PFSK-1 (cell line): ENCODE measurements at regions not wholly inside any gene's neighbourhood (a gene's known extent, or its start where the extent isn't known, plus 50 kb on each side); places are given as distances from the start of the nearest gene placed in this dataset.

ENCODE experiments used
- FOXP2 ChIP-seq: optimal IDR thresholded peaks from 2 replicates; pipeline ENCODE3; 2011; ENCODE audit warnings: borderline replicate concordance, control low read depth, inconsistent platforms; ENCODE audit not compliant: insufficient read depth; ENCODE audit errors: extremely low read length, extremely low read depth
- POLR2AphosphoS5 ChIP-seq: IDR thresholded peaks from 2 replicates; pipeline ENCODE4 v1.6.1; 2012; ENCODE audit warnings: low read depth, mild to moderate bottlenecking, control low read depth, low read length, moderate library complexity
- SIN3A ChIP-seq: IDR thresholded peaks from 2 replicates; pipeline ENCODE4 v1.6.1; 2012; ENCODE audit warnings: mild to moderate bottlenecking, low read length, moderate library complexity, borderline replicate concordance; ENCODE audit not compliant: insufficient read depth
- TAF1 ChIP-seq: IDR thresholded peaks from 2 replicates; pipeline ENCODE4 v1.6.1; 2012; ENCODE audit warnings: low read length, control low read depth, borderline replicate concordance; ENCODE audit not compliant: insufficient read depth
- TF ChIP-seq, protein P1 (sequence below), 2 experiments: IDR thresholded peaks; 2 replicates each; pipeline versions ENCODE4 v1.6.1 to v1.8.0; 2011 to 2012; ENCODE audit warnings: low read depth in 2 of 2, low read length in 2 of 2, control low read depth in 1 of 2, inconsistent platforms in 1 of 2, mild to moderate bottlenecking in 1 of 2, moderate library complexity in 1 of 2; ENCODE audit not compliant: insufficient read depth in 1 of 2

DNA sequence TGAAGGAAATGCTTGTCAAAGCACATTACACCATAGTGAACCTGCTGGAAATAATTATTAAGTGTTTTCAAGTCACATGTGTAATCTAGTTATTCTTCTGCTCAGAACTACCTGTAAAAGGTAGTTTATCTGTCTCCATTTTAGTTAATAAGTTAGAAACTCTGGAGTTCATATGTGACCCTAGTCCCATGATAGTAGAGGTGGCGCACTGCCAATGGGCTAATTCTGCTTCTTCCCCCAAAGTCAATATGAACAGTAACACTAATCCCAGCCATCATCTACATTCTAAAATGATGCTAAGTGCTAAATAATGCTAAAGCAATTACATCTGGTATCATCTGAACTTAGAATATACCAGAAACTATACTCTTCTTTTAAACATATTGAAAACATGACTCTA, 361.0 kb upstream of the NECTIN3 start:
- no peak for TF ChIP-seq TAF1
- TF ChIP-seq SIN3A, result no peak
- TF ChIP-seq, protein P1, sequence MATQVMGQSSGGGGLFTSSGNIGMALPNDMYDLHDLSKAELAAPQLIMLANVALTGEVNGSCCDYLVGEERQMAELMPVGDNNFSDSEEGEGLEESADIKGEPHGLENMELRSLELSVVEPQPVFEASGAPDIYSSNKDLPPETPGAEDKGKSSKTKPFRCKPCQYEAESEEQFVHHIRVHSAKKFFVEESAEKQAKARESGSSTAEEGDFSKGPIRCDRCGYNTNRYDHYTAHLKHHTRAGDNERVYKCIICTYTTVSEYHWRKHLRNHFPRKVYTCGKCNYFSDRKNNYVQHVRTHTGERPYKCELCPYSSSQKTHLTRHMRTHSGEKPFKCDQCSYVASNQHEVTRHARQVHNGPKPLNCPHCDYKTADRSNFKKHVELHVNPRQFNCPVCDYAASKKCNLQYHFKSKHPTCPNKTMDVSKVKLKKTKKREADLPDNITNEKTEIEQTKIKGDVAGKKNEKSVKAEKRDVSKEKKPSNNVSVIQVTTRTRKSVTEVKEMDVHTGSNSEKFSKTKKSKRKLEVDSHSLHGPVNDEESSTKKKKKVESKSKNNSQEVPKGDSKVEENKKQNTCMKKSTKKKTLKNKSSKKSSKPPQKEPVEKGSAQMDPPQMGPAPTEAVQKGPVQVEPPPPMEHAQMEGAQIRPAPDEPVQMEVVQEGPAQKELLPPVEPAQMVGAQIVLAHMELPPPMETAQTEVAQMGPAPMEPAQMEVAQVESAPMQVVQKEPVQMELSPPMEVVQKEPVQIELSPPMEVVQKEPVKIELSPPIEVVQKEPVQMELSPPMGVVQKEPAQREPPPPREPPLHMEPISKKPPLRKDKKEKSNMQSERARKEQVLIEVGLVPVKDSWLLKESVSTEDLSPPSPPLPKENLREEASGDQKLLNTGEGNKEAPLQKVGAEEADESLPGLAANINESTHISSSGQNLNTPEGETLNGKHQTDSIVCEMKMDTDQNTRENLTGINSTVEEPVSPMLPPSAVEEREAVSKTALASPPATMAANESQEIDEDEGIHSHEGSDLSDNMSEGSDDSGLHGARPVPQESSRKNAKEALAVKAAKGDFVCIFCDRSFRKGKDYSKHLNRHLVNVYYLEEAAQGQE (IDR thresholded peaks at IDR 0.05; ENCODE audit: insufficient read depth in 1 of 2, low read depth in 2 of 2, low read length in 2 of 2), result no peak
- no peak for TF ChIP-seq POLR2AphosphoS5

DNA sequence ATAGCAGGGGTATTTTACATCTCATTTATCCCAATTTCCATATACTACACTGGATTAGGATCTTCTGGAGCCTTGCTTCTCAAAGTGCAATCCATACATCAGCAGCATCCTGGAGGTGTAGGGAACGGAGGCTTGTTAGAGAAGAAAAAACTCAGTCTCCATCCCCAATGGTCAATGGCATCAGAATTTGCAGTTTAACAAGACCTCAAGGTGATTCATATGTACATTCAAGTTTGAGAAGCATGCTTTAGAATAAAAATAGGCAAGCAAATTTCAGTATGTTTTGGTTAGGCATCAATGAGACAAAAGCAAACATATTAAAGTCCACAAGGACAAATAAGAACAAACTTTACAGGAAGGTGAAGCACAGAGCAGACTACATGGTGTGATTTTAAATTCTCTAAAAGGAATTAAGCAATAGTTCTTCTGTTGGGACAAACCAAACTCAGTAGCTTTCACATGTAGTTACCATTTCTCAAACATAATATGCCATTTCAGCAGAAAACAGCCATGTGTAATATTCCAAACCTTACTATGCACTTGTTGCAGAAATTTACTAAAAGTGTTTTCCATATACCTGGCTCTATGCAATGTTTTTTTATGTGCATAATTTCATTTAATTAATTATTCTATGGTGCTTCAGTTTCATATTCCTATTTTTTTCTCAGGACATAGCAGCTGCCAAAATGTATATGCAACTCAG, 360.3 kb upstream of the NECTIN3 start:
- TF ChIP-seq SIN3A (no peak), POLR2AphosphoS5 (no peak), FOXP2 (no peak), TAF1 (no peak)
- TF ChIP-seq, protein P1 (IDR thresholded peaks at IDR 0.05; ENCODE audit: insufficient read depth in 1 of 2, low read depth in 2 of 2, low read length in 2 of 2), result no peak

DNA sequence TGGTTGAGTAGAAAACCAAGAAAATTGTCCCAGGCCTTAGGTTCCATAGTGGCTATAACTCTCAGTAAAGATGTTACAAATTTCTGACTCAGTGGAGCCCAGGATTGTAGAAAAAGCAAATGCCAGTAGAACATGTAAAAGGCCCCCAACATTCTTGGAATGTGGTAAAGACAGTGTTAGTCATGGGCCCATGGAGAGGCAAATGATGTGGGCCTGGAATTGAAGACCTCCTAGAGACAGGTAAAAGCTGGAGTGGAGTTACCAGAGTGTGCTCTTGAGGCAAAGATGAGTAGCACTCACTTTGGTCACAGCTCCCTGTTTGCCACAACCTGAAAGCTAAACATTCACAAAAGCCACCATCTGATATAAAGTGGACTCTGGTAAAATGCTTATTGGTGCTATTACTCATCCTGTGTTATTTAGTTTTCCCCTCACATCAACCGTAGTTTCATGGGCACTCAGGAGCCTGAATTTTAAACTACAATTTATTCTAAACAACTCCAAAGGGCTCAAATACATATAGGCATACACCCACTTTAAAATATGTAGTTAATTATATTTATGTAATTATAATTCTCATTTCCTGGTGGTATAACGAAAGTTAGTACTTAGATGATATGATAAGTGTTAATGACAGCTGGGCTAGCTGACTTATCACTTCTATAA, 359.6 kb upstream of the NECTIN3 start:
- TF ChIP-seq SIN3A, result no peak
- TF ChIP-seq, protein P1 (IDR thresholded peaks at IDR 0.05; ENCODE audit: insufficient read depth in 1 of 2, low read depth in 2 of 2, low read length in 2 of 2), result no peak
- no peak for TF ChIP-seq FOXP2
- no peak for TF ChIP-seq POLR2AphosphoS5
- no peak for TF ChIP-seq TAF1

DNA sequence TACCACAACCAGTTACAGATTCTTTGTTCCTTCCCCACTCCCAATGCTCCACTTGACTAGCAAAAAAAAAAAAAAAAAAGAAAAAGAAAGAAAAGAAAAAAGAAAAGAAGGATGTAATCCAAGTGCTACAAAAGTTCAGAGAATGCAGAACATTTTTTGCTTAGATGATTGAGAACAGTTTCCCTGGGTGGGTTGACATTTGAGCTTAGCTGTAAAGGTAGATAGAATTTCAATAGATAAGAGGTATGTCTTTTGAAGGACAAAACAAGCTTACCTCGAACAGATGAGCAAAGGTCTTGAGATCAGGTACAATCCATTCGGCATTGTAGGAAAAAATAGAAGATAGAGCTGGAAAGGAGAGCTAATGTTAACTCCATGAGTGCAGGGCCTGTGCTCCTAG, 344.6 kb upstream of the NECTIN3 start:
- TF ChIP-seq TAF1 (no peak), POLR2AphosphoS5 (no peak), SIN3A (no peak), FOXP2 (no peak)
- TF ChIP-seq, protein P1 (IDR thresholded peaks at IDR 0.05; ENCODE audit: insufficient read depth in 1 of 2, low read depth in 2 of 2, low read length in 2 of 2), result no peak
